ENCODE measurements at regions not wholly inside any gene's neighbourhood (a gene's known extent, or its start where the extent isn't known, plus 50 kb on each side); places are given as distances from the start of the nearest gene placed in this dataset.
"Not testable (repeated sequence)": the region's sequence is repeated elsewhere in the genome, so short reads cannot be mapped to it uniquely, and the experiment has no call there.

DNA sequence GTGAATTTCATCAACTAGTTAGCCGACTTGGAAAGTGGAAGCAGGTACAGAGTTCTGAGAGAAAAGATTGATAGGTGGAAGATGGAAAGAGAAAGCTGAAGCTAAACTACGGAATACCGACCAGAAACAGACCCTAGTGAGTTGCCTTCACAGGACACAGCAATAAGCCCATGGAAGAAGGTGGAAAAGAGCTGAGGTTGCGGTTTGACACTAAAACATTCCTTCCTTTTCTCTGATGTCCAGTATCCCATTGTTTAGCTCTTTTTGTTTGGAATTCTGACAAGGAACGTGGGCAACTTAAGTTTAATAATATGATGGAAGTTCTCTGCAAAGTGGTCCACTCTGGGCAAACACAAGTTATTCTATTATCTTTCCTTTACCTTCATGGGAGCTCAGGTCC, 110.1 kb upstream of the ADTRP start:
- Mint-ChIP-seq H3K4me1 (ENCODE audit: low read depth, unreplicated experiment) (no peaks in the 10 kb centered on the region), H3K9me3 (ENCODE audit: unreplicated experiment) (no peaks in the 10 kb centered on the region), H3K4me3 (ENCODE audit: unreplicated experiment) (no peak overlapping the region), H3K27me3 (ENCODE audit: insufficient read depth, unreplicated experiment) (peaks cover 8% of the 10 kb centered on the region), H3K36me3 (ENCODE audit: insufficient read depth, unreplicated experiment) (no peaks in the 10 kb centered on the region), H3K27ac (ENCODE audit: unreplicated experiment) (no peak overlapping the region)
- H3K9me3 ChIP-seq: no peaks in the 10 kb centered on the region
- H3K36me3 ChIP-seq (ENCODE audit: control insufficient read depth, insufficient read depth, low read length): no peaks in the 10 kb centered on the region
- no peak for TF ChIP-seq CTCF (IDR thresholded peaks at IDR 0.05; ENCODE audit: insufficient read depth in 1 of 2, low read depth in 1 of 2, low read length in 1 of 2, severe bottlenecking in 1 of 2, unreplicated experiment in 1 of 2)
- H3K4me3 ChIP-seq (ENCODE audit: low read depth, low read length): no peak overlapping the region
- DNase-seq: no peak
- CTCF ChIA-PET: no interaction called here
- H3K4me1 ChIP-seq: no peaks in the 10 kb centered on the region
- intact Hi-C loops (cut with micrococcal nuclease; ENCODE audit: unreplicated experiment): no loop called here
- no peaks in the 10 kb centered on the region for H3K27me3 ChIP-seq (replicated peaks; ENCODE audit: control insufficient read depth, insufficient read depth, low read length)
- POLR2A ChIA-PET: no interaction called here
- BruUV-seq (replicated peaks): no TSS peak

GRCh38 chr6:11885159-11885558, 106.6 kb upstream of the ADTRP start:
- ChIA-PET POLR2A (no interaction called here), CTCF (no interaction called here)
- Histone ChIP-seq H3K27me3 (replicated peaks; ENCODE audit: control insufficient read depth, insufficient read depth, low read length) (no peaks in the 10 kb centered on the region), H3K4me3 (ENCODE audit: low read depth, low read length) (no peak overlapping the region), H3K4me1 (no peaks in the 10 kb centered on the region), H3K36me3 (ENCODE audit: control insufficient read depth, insufficient read depth, low read length) (no peaks in the 10 kb centered on the region), H3K9me3 (no peaks in the 10 kb centered on the region)
- DNase-seq: no peak
- intact Hi-C loops (cut with micrococcal nuclease; ENCODE audit: unreplicated experiment): no loop called here
- Mint-ChIP-seq H3K4me3 (ENCODE audit: unreplicated experiment) (no peak overlapping the region), H3K27me3 (ENCODE audit: insufficient read depth, unreplicated experiment) (no peaks in the 10 kb centered on the region), H3K36me3 (ENCODE audit: insufficient read depth, unreplicated experiment) (no peaks in the 10 kb centered on the region), H3K9me3 (ENCODE audit: unreplicated experiment) (peaks cover 20% of the 10 kb centered on the region), H3K27ac (ENCODE audit: unreplicated experiment) (no peak overlapping the region), H3K4me1 (ENCODE audit: low read depth, unreplicated experiment) (no peaks in the 10 kb centered on the region)
- TF ChIP-seq CTCF (IDR thresholded peaks at IDR 0.05; ENCODE audit: insufficient read depth in 1 of 2, low read depth in 1 of 2, low read length in 1 of 2, severe bottlenecking in 1 of 2, unreplicated experiment in 1 of 2): no peak
- no TSS peak for BruUV-seq (replicated peaks)

GRCh38 chr6:11883471-11883870, 104.9 kb upstream of the ADTRP start:
- H3K4me1 ChIP-seq; intact Hi-C loops (cut with micrococcal nuclease; ENCODE audit: unreplicated experiment); H3K27me3 Mint-ChIP-seq (ENCODE audit: insufficient read depth, unreplicated experiment); H3K4me3 Mint-ChIP-seq (ENCODE audit: unreplicated experiment); H3K4me1 Mint-ChIP-seq (ENCODE audit: low read depth, unreplicated experiment); CTCF ChIA-PET; POLR2A ChIA-PET; H3K27me3 ChIP-seq (replicated peaks; ENCODE audit: control insufficient read depth, insufficient read depth, low read length); H3K36me3 ChIP-seq (ENCODE audit: control insufficient read depth, insufficient read depth, low read length); DNase-seq; H3K27ac Mint-ChIP-seq (ENCODE audit: unreplicated experiment); H3K36me3 Mint-ChIP-seq (ENCODE audit: insufficient read depth, unreplicated experiment); H3K4me3 ChIP-seq (ENCODE audit: low read depth, low read length); BruUV-seq (replicated peaks); H3K9me3 ChIP-seq: not testable (repeated sequence)
- peaks cover 29% of the 10 kb centered on the region for H3K9me3 Mint-ChIP-seq (ENCODE audit: unreplicated experiment)

GRCh38 chr6:11880156-11880555, 101.6 kb upstream of the ADTRP start:
- H3K36me3 ChIP-seq (ENCODE audit: control insufficient read depth, insufficient read depth, low read length); H3K27ac Mint-ChIP-seq (ENCODE audit: unreplicated experiment); H3K27me3 ChIP-seq (replicated peaks; ENCODE audit: control insufficient read depth, insufficient read depth, low read length); intact Hi-C loops (cut with micrococcal nuclease; ENCODE audit: unreplicated experiment); H3K27me3 Mint-ChIP-seq (ENCODE audit: insufficient read depth, unreplicated experiment); H3K4me3 ChIP-seq (ENCODE audit: low read depth, low read length); H3K4me3 Mint-ChIP-seq (ENCODE audit: unreplicated experiment); H3K4me1 Mint-ChIP-seq (ENCODE audit: low read depth, unreplicated experiment); POLR2A ChIA-PET; BruUV-seq (replicated peaks); H3K9me3 ChIP-seq; H3K36me3 Mint-ChIP-seq (ENCODE audit: insufficient read depth, unreplicated experiment); H3K4me1 ChIP-seq; CTCF ChIA-PET; DNase-seq: not testable (repeated sequence)
- peaks cover 29% of the 10 kb centered on the region for H3K9me3 Mint-ChIP-seq (ENCODE audit: unreplicated experiment)

Data from Caco-2 (cell line).